Left cardiac atrium (tissue), 4 donors: ENCODE measurements at regions not wholly inside any gene's neighbourhood (a gene's known extent, or its start where the extent isn't known, plus 50 kb on each side); places are given as distances from the start of the nearest gene placed in this dataset.

Source experiments
- ATAC-seq, 2 donors: fragments of 200-7000 bp; cut with Tn5 transposase; one replicate each; pipeline ENCODE4 v1.9.1; 2020; ENCODE audit warnings: mild to moderate bottlenecking in 2 of 2, moderate library complexity in 2 of 2
- DNase-seq: peaks from one replicate; pipeline ENCODE4 v3.0.0-alpha.2; 2020
- intact Hi-C, 2 donors: fragments of 100-400 bp; cut with DNase I; formaldehyde crosslinking; loops; one replicate each; pipeline versions ENCODE4 v1.14.1 to v1.15.1; 2022 to 2023
- donor health status: DM: no; HTN: yes; CAD: no.
- donor health status: DM: no; HTN: yes; CAD: no; lungs with severe emphysema.
- donor health status: DM: yes; HTN: yes; CAD: no.
- donor health status: Dilated cardiomyopathy.

GRCh38 chr21:41031701-41032220 is 136.2 kb upstream of the BACE2 start:
- no peak for DNase-seq
- no peak for ATAC-seq
- intact Hi-C loops: no loop called here

- intact Hi-C loops: no loop called here
- DNase-seq (no peak), ATAC-seq (no peak)
Observed at GRCh38 chr21:41032541-41032940, 135.4 kb upstream of the BACE2 start.

GRCh38 chr21:41037212-41037611 is 130.7 kb upstream of the BACE2 start:
- intact Hi-C loops: no loop called here
- DNase-seq (no peak), ATAC-seq (no peak)

- no peak for ATAC-seq
- DNase-seq: no peak
- intact Hi-C loops: no loop called here
Observed at GRCh38 chr21:41037936-41038335, 130.0 kb upstream of the BACE2 start.

- no peak for ATAC-seq
- DNase-seq: no peak
- intact Hi-C loops: no loop called here
Observed at GRCh38 chr21:41043014-41043413, 124.9 kb upstream of the BACE2 start.

GRCh38 chr21:41045534-41046268 is 122.3 kb upstream of the BACE2 start:
- intact Hi-C loops: no loop called here

GRCh38 chr21:41048145-41048544 is 119.8 kb upstream of the BACE2 start:
- ATAC-seq (no peak), DNase-seq (no peak)
- intact Hi-C loops: no loop called here

More at GRCh38 chr21:41045534-41046268, 122.3 kb upstream of the BACE2 start:
- ATAC-seq (no peak), DNase-seq (no peak)

GRCh38 chr21:41048623-41049022 is 119.3 kb upstream of the BACE2 start:
- ATAC-seq (no peak), DNase-seq (no peak)
- intact Hi-C loops: no loop called here

GRCh38 chr21:41052820-41053555 is 115.0 kb upstream of the BACE2 start:
- intact Hi-C loops: no loop called here
- DNase-seq (no peak), ATAC-seq (no peak)

- intact Hi-C loops: no loop called here
- DNase-seq (no peak), ATAC-seq (no peak)
Observed at GRCh38 chr21:41054018-41054578, 113.9 kb upstream of the BACE2 start.

GRCh38 chr21:41055266-41055665 is 112.7 kb upstream of the BACE2 start:
- intact Hi-C loops: no loop called here
- ATAC-seq (no peak), DNase-seq (no peak)

GRCh38 chr21:41059871-41060270 is 108.1 kb upstream of the BACE2 start:
- ATAC-seq (no peak), DNase-seq (no peak)
- intact Hi-C loops: loop anchor here in 1 of 2 donors (10.0 kb wide), 2 partner anchors 595 to 905 kb away; no protein-coding TSS in a partner anchor

- no peak for DNase-seq
- intact Hi-C loops: loop anchor here in 1 of 2 donors (10.0 kb wide), 2 partner anchors 597 to 907 kb away; no protein-coding TSS in a partner anchor
Observed at GRCh38 chr21:41061701-41062100, 106.3 kb upstream of the BACE2 start.

GRCh38 chr21:41064334-41064791 is 103.6 kb upstream of the BACE2 start:
- intact Hi-C loops: loop anchor here in 1 of 2 donors (10.0 kb wide), 2 partner anchors 600 to 910 kb away; no protein-coding TSS in a partner anchor
- ATAC-seq: no peak

More at GRCh38 chr21:41061701-41062100, 106.3 kb upstream of the BACE2 start:
- ATAC-seq: no peak

GRCh38 chr21:41064951-41065350 is 103.0 kb upstream of the BACE2 start:
- ATAC-seq (no peak), DNase-seq (no peak)
- intact Hi-C loops: loop anchor here (5.0 to 10.0 kb wide), 3 partner anchors 600 to 913 kb away; no protein-coding TSS in a partner anchor

More at GRCh38 chr21:41064334-41064791, 103.6 kb upstream of the BACE2 start:
- DNase-seq: no peak

- intact Hi-C loops: loop anchor here (5.0 to 10.0 kb wide), 3 partner anchors 601 to 913 kb away; no protein-coding TSS in a partner anchor
Observed at GRCh38 chr21:41065539-41065938, 102.4 kb upstream of the BACE2 start.

GRCh38 chr21:41066086-41066938 is 101.6 kb upstream of the BACE2 start:
- no peak for DNase-seq
- ATAC-seq: peak in 1 of 2 donors; percentile 54
- intact Hi-C loops: loop anchor here (5.0 to 10.0 kb wide), 3 partner anchors 602 to 914 kb away; no protein-coding TSS in a partner anchor

More at GRCh38 chr21:41065539-41065938, 102.4 kb upstream of the BACE2 start:
- no peak for DNase-seq
- no peak for ATAC-seq

GRCh38 chr21:41067709-41068108 is 100.3 kb upstream of the BACE2 start:
- intact Hi-C loops: loop anchor here (2.0 to 10.0 kb wide), 4 partner anchors 601 to 915 kb away; no protein-coding TSS in a partner anchor
- ATAC-seq (no peak), DNase-seq (no peak)
